Sigmoid colon (tissue), 6 donors: ENCODE measurements at regions not wholly inside any gene's neighbourhood (a gene's known extent, or its start where the extent isn't known, plus 50 kb on each side); places are given as distances from the start of the nearest gene placed in this dataset.
A peak's percentile ranks its signal among the peaks of the same experiment; 100 is the strongest.

ENCODE experiments used
- DNase-seq: peaks from one replicate; pipeline ENCODE4 v3.0.0-alpha.2; 2019
- H3K27ac ChIP-seq, 4 donors: fragments of 200-600 bp; sonication (generic); one replicate each; pipeline ENCODE4 v1.5.1; 2016 to 2019; ENCODE audit warnings: mild to moderate bottlenecking in 1 of 4
- H3K27me3 ChIP-seq, 3 donors: fragments of 200-600 bp; sonication (generic); one replicate each; pipeline ENCODE4 v1.5.1; 2019; ENCODE audit warnings: mild to moderate bottlenecking in 1 of 3
- H3K36me3 ChIP-seq, 4 donors: fragments of 200-600 bp; sonication (generic); one replicate each; pipeline ENCODE4 v1.5.1; 2016 to 2019
- H3K4me1 ChIP-seq, 4 donors: fragments of 200-600 bp; sonication (generic); one replicate each; pipeline ENCODE4 v1.5.1; 2017 to 2019
- H3K4me3 ChIP-seq, 4 donors: fragments of 200-600 bp; sonication (generic); one replicate each; pipeline ENCODE4 v1.5.1; 2017 to 2019; ENCODE audit warnings: mild to moderate bottlenecking in 2 of 4, moderate library complexity in 1 of 4
- H3K9me3 ChIP-seq, 4 donors: fragments of 200-600 bp in 3 of 4; sonication (generic) in 3 of 4; one replicate each; pipeline versions ENCODE4 v1.5.1 to v1.6.1; 2013 to 2019
- EP300 ChIP-seq, 4 donors: sonication (generic); formaldehyde crosslinking; IDR thresholded peaks; one replicate each; pipeline ENCODE4 v1.6.1; 2017; ENCODE audit warnings: antibody characterized with exemption in 4 of 4
- POLR2A ChIP-seq, 2 donors: fragments of 450-650 bp; IDR thresholded peaks; one replicate each; pipeline ENCODE4 v1.6.1; 2016; ENCODE audit warnings: antibody characterized with exemption in 2 of 2, mild to moderate bottlenecking in 2 of 2, moderate library complexity in 2 of 2
- POLR2AphosphoS5 ChIP-seq, 4 donors: sonication (generic); formaldehyde crosslinking; IDR thresholded peaks; one replicate each; pipeline ENCODE4 v1.6.1; 2017; ENCODE audit warnings: antibody characterized with exemption in 4 of 4
- whole genome bisulfite sequencing, 2 donors: extraction: QIAGEN DNeasy Blood & Tissue Kit; methylation state at CpG; one replicate each; pipeline ENCODE4 v1.1.7; 2013; 5-methylcytosine and 5-hydroxymethylcytosine counted together
- intact Hi-C: fragments of 100-400 bp; cut with DNase I; formaldehyde crosslinking; loops from one replicate; pipeline ENCODE4 v1.15.1; 2023
- TF ChIP-seq, protein P1 (sequence below), 4 experiments: fragments of 450-650 bp in 3 of 4; fragments of 200-600 bp in 1 of 4; IDR thresholded peaks; one replicate each; pipeline ENCODE4 v1.5.1; 2016 to 2019; ENCODE audit warnings: antibody characterized with exemption in 4 of 4, mild to moderate bottlenecking in 3 of 4, moderate library complexity in 2 of 4
- donor health status: healthy with polysubstance abuse.
- donor health status: healthy.

DNA sequence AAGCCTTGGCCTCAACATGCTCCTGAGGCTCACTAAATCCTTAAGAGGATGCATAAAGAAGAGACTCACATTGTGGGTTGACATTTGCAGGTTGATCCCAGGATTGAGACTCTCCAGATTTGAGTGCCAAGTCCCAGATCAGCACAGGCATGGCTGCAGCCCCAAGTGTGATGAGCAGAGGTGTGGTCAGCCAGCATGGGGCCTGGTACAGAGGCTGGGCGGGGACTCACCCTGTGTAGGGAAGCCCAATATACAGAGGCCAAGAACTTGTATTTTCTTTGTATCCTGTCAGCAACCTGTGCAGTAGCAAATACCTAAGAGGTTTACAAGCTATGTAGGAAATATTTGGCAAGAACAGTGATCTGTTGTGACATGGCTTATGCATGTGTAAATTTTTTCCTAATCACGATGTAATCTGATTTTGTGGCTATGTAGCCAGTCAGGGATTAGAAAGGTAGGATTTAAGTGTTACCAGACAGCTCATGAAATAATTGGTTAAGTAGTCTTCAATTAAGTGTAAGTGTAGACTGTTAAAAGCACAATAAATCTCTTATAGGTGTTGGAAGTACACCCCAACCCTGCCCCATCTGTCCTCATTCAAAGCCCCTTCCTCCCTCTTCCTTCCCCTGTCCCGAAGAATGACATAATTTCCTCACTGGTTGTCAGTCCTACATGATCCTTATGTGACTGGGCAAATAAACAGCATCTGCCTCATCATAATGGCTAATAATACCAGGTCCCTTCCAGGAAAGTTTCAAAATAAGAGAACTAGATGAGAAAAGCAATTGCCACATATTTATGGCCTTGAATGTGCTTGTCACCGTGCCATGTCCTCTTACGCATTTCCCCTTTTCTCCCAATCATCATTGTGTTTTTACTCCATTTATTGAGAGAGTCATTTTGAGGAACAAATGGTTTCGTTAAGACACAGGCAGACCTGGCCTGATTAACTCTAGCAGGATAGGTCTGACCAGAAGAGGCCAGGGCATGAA is 120.9 kb downstream of the HLX start:
- WGBS, 2 donors, result 58 to 61% methylated on average over 6 of the region's 6 CpGs
- H3K4me3 ChIP-seq, result no peak overlapping the region
- H3K36me3 ChIP-seq, result no peaks in the 10 kb centered on the region
- peak; percentile 66 for DNase-seq
- H3K4me1 ChIP-seq, result no peaks in the 10 kb centered on the region
- peak overlapping the region in 1 of 4 donors; percentile 39 for H3K27ac ChIP-seq
- intact Hi-C loops, result no loop called here
- no peaks in the 10 kb centered on the region for H3K27me3 ChIP-seq
- TF ChIP-seq POLR2AphosphoS5 (IDR thresholded peaks at IDR 0.05) (peak in 3 of 4 donors; percentile 32 to 77 (median 43)), EP300 (IDR thresholded peaks at IDR 0.05) (peak in 3 of 4 donors; percentile 26 to 83 (median 69)), POLR2A (IDR thresholded peaks at IDR 0.05) (no peak)
- TF ChIP-seq, protein P1, sequence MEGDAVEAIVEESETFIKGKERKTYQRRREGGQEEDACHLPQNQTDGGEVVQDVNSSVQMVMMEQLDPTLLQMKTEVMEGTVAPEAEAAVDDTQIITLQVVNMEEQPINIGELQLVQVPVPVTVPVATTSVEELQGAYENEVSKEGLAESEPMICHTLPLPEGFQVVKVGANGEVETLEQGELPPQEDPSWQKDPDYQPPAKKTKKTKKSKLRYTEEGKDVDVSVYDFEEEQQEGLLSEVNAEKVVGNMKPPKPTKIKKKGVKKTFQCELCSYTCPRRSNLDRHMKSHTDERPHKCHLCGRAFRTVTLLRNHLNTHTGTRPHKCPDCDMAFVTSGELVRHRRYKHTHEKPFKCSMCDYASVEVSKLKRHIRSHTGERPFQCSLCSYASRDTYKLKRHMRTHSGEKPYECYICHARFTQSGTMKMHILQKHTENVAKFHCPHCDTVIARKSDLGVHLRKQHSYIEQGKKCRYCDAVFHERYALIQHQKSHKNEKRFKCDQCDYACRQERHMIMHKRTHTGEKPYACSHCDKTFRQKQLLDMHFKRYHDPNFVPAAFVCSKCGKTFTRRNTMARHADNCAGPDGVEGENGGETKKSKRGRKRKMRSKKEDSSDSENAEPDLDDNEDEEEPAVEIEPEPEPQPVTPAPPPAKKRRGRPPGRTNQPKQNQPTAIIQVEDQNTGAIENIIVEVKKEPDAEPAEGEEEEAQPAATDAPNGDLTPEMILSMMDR (IDR thresholded peaks at IDR 0.05), result no peak
- no peaks in the 10 kb centered on the region for H3K9me3 ChIP-seq

DNA sequence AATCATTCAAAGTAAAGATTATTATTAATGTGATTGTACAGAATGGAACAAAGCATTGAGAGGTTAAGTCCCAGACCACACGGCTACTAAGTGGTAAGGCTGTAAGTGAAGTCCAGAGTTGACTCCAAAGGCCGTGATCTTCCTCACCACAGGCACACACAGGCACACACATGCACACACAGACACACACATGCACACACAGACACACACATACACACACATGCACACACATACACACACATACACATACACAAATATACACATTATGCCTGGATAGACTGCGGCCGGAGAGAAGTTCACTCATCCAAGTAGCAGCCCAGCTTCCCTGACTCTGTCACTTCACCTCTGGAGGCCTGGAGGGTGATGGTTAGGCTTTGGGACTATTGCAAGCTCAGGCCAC is 121.9 kb downstream of the HLX start:
- Histone ChIP-seq H3K9me3 (no peaks in the 10 kb centered on the region), H3K36me3 (no peaks in the 10 kb centered on the region), H3K27me3 (no peaks in the 10 kb centered on the region), H3K27ac (no peak overlapping the region), H3K4me1 (no peaks in the 10 kb centered on the region), H3K4me3 (no peak overlapping the region)
- WGBS, 2 donors, result 86 to 94% methylated on average over 4 of the region's 4 CpGs
- DNase-seq, result no peak
- TF ChIP-seq POLR2A (IDR thresholded peaks at IDR 0.05) (no peak), EP300 (IDR thresholded peaks at IDR 0.05) (no peak), POLR2AphosphoS5 (IDR thresholded peaks at IDR 0.05) (no peak)
- TF ChIP-seq, protein P1 (IDR thresholded peaks at IDR 0.05), result no peak
- intact Hi-C loops, result no loop called here

DNA sequence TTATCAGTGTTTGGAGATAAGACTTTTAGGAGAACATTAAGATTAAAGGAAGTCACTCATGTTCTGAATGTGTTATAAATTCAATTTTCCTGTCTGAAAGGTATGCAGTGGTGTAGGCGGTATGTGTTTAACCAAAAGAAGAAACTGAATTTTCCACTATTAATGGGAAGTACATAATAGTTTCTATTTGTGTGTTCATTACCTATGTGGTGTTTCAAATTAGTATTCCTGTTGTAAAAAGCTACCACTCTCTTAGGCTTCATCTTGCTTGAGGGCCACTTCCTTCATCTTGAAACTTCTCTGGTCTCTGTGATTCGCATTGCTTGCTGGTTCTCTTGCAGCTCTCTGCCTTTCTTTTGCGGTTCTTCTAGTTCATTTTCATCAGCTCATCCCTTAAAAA is 123.4 kb downstream of the HLX start:
- TF ChIP-seq POLR2A (IDR thresholded peaks at IDR 0.05) (no peak), POLR2AphosphoS5 (IDR thresholded peaks at IDR 0.05) (no peak), EP300 (IDR thresholded peaks at IDR 0.05) (no peak)
- TF ChIP-seq, protein P1 (IDR thresholded peaks at IDR 0.05), result no peak
- no peaks in the 10 kb centered on the region for H3K36me3 ChIP-seq
- intact Hi-C loops, result no loop called here
- no peak overlapping the region for H3K27ac ChIP-seq
- 91 to 92% methylated on average over 3 of the region's 3 CpGs for WGBS, 2 donors
- no peak overlapping the region for H3K4me3 ChIP-seq
- H3K27me3 ChIP-seq, result no peaks in the 10 kb centered on the region
- H3K9me3 ChIP-seq, result no peaks in the 10 kb centered on the region
- H3K4me1 ChIP-seq, result no peaks in the 10 kb centered on the region
- DNase-seq, result no peak

DNA sequence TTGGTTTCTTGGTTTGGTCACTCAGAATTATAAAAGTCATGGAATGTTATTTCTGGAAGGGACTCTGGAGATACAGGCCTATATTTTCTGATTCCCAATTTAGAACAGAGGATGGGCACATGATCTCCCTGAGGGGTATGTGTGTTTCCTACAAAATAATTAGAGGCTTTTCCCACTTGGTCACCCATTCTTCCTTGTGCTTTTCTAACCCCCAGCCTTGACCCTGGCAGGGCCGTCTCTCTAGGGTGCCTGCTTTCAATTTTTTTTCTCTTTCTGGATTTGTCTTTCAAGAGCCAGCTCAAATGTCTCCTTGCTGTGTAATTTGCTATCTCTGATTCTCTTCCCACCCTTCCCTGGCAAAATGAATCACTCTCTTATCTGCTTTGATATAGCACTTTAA is 131.9 kb downstream of the HLX start:
- Histone ChIP-seq H3K27ac (no peak overlapping the region), H3K9me3 (no peaks in the 10 kb centered on the region), H3K4me3 (no peak overlapping the region), H3K27me3 (no peaks in the 10 kb centered on the region), H3K4me1 (peaks cover 0 to 11% (median 3%) of the 10 kb centered on the region in 4 donors), H3K36me3 (no peaks in the 10 kb centered on the region)
- intact Hi-C loops, result no loop called here
- no peak for DNase-seq
- no peak for TF ChIP-seq POLR2A (IDR thresholded peaks at IDR 0.05)
- TF ChIP-seq, protein P1 (IDR thresholded peaks at IDR 0.05), result no peak
- TF ChIP-seq EP300 (IDR thresholded peaks at IDR 0.05), result no peak
- TF ChIP-seq POLR2AphosphoS5 (IDR thresholded peaks at IDR 0.05), result no peak
- WGBS, 2 donors, result 60 to 78% methylated on average over 1 of the region's 1 CpG
